SW480 (cell line): ENCODE measurements at regions not wholly inside any gene's neighbourhood (a gene's known extent, or its start where the extent isn't known, plus 50 kb on each side); places are given as distances from the start of the nearest gene placed in this dataset.
"Not testable (repeated sequence)": the region's sequence is repeated elsewhere in the genome, so short reads cannot be mapped to it uniquely, and the experiment has no call there.

Source experiments
- DNase-seq: peaks from one replicate; pipeline ENCODE4 v3.0.0-alpha.2; 2016; ENCODE audit warnings: low spot score

- not testable (repeated sequence) for DNase-seq
Measured at GRCh38 chr16:88148078-88148477, 196.8 kb downstream of the BANP start.

- DNase-seq, result not testable (repeated sequence)
Measured at GRCh38 chr16:88148682-88149081, 197.4 kb downstream of the BANP start.

- DNase-seq, result not testable (repeated sequence)
Measured at GRCh38 chr16:88149158-88149603, 197.9 kb downstream of the BANP start.

- not testable (repeated sequence) for DNase-seq
Measured at GRCh38 chr16:88149663-88150062, 198.4 kb downstream of the BANP start.

GRCh38 chr16:88150456-88151128, 199.4 kb downstream of the BANP start:
- DNase-seq, result not testable (repeated sequence)

GRCh38 chr16:88151129-88151499, 199.9 kb downstream of the BANP start:
- DNase-seq, result peak; percentile 52

GRCh38 chr16:88151859-88152843, 200.9 kb downstream of the BANP start:
- not testable (repeated sequence) for DNase-seq

- DNase-seq, result not testable (repeated sequence)
Measured at GRCh38 chr16:88152879-88153278, 201.6 kb downstream of the BANP start.

- DNase-seq, result not testable (repeated sequence)
Measured at GRCh38 chr16:88153516-88153915, 202.3 kb downstream of the BANP start.

- DNase-seq, result peak; percentile 5
Measured at GRCh38 chr16:88154886-88155285, 203.7 kb downstream of the BANP start.

GRCh38 chr16:88155681-88156080, 204.4 kb downstream of the BANP start:
- not testable (repeated sequence) for DNase-seq

- not testable (repeated sequence) for DNase-seq
Measured at GRCh38 chr16:88156640-88157283, 205.5 kb downstream of the BANP start.

- not testable (repeated sequence) for DNase-seq
Measured at GRCh38 chr16:88157686-88158085, 206.5 kb downstream of the BANP start.

GRCh38 chr16:88158256-88159045, 207.2 kb downstream of the BANP start:
- DNase-seq, result not testable (repeated sequence)

- DNase-seq, result not testable (repeated sequence)
Measured at GRCh38 chr16:88159046-88159896, 208.0 kb downstream of the BANP start.

- not testable (repeated sequence) for DNase-seq
Measured at GRCh38 chr16:88159897-88160335, 208.7 kb downstream of the BANP start.

GRCh38 chr16:88161191-88161590, 210.0 kb downstream of the BANP start:
- DNase-seq, result not testable (repeated sequence)

- DNase-seq, result not testable (repeated sequence)
Measured at GRCh38 chr16:88161623-88162275, 210.5 kb downstream of the BANP start.

- not testable (repeated sequence) for DNase-seq
Measured at GRCh38 chr16:88162778-88163177, 211.5 kb downstream of the BANP start.
